Epidermal melanocyte (primary cell): ENCODE measurements at regions not wholly inside any gene's neighbourhood (a gene's known extent, or its start where the extent isn't known, plus 50 kb on each side); places are given as distances from the start of the nearest gene placed in this dataset.
"Not testable (repeated sequence)": the region's sequence is repeated elsewhere in the genome, so short reads cannot be mapped to it uniquely, and the experiment has no call there.

Experiments
- DNase-seq: peaks from one replicate; pipeline ENCODE4 v3.0.0; 2011; ENCODE audit warnings: low spot score; ENCODE audit not compliant: insufficient read length

DNA sequence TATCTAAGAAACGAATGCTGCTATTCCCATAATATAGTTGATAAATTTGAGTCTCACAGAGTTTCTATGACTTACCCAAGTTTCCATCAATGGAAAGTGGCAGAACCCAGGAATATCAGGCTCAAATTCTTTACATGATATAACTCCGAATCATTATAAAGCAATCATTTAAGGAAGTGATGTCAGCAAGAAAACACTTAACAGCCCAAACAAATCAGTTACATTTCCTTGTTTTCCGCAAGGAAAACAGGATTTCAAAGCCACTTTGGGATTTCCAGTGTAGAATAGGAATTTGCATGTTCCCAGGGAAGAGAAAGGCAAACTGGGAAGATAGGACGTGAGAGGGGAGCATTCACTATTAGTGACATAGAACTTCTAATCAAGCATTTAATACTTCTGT, 311.4 kb upstream of the GOT2 start:
- DNase-seq: no peak

GRCh38 chr16:59044616-59045015, 310.5 kb upstream of the GOT2 start:
- no peak for DNase-seq

- no peak for DNase-seq
Measured at GRCh38 chr16:59042301-59042700, 308.2 kb upstream of the GOT2 start.

GRCh38 chr16:59039066-59039720, 305.1 kb upstream of the GOT2 start:
- DNase-seq: no peak

GRCh38 chr16:59030923-59031485, 296.9 kb upstream of the GOT2 start:
- no peak for DNase-seq

DNA sequence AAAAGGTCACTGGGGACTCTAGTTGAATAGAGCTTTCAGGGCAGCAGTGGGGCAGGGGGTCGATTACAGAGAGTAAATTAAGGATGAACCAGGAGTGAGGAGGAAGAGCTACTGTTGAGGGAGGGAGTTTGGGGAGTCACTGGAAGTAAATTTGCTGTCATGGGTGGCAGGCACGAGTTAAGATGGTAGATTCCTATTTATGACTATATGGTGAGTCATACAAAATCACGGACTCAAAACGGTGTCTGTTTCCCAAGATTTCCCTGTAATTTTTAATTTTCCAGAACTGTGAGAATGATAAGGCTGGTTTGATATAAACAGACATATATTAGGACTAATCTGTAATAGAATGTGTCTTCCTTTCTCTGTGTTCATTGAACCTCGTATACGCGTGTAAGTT, 287.6 kb upstream of the GOT2 start:
- DNase-seq: no peak

GRCh38 chr16:59013930-59014329, 279.8 kb upstream of the GOT2 start:
- no peak for DNase-seq

GRCh38 chr16:58999762-59000161, 265.6 kb upstream of the GOT2 start:
- no peak for DNase-seq

DNA sequence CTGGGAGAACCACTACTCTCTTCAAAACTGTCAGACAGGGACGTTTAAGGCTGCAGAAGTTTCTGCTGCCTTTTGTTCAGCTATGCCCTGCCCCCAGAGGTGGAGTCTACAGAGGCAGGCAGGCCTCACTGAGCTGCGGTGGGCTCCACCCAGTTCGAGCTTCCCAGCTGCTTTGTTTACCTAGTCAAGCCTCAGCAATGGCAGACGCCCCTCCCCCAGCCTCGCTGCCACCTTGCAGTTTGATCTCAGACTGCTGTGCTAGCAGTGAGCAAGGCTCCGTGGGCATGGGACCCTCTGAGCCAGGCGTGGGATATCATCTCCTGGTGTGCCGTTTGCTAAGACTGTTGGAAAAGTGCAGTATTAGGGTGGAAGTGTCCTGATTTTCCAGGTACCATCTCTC, 258.6 kb upstream of the GOT2 start:
- not testable (repeated sequence) for DNase-seq

GRCh38 chr16:58983181-58983965, 249.3 kb upstream of the GOT2 start:
- DNase-seq: not testable (repeated sequence)

GRCh38 chr16:58970775-58971174, 236.7 kb upstream of the GOT2 start:
- DNase-seq: no peak

- no peak for DNase-seq
Measured at GRCh38 chr16:58963479-58963878, 229.4 kb upstream of the GOT2 start.

- DNase-seq: no peak
Measured at GRCh38 chr16:58962811-58963210, 228.7 kb upstream of the GOT2 start.

DNA sequence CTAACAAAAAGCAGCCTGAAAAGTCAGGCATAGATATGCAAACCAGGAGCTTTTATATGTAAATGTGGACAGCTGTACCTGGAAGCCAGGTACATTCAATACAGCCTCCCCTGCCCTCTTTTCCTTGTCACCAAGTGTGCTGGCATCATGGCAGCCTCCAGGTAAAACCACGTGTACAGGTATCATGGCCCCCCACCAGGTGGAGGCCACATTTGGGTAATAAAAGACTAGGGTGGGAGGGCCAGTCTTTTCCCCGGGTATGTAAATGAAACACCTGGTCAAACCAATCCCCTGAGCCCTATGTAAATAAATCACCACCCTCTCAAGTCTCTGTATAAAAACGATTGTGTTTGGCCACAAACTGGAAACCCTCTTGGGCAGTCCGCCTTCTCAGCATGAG, 226.4 kb upstream of the GOT2 start:
- DNase-seq: no peak

GRCh38 chr16:58960034-58960433, 225.9 kb upstream of the GOT2 start:
- no peak for DNase-seq

- DNase-seq: no peak
Measured at GRCh38 chr16:58958749-58959148, 224.6 kb upstream of the GOT2 start.

DNA sequence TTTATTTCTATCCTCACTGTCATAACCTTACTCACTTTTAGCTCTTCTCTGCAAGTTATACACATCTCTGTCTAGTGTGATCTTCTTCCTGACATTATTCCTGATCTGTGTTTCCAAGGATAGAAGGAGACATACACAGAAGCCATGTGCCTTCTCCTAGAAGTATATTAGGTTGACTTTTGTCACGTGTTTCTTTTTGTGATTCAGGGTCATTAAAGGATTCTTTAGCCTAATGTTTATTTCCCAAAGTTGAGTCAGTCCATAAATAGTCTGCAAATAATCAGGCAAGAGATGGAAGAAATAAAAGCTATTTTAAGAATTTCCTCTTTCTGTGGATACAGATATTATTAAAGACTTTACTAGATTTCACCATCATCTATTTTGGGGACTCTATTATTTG, 214.1 kb upstream of the GOT2 start:
- DNase-seq: no peak

- no peak for DNase-seq
Measured at GRCh38 chr16:58940609-58941008, 206.5 kb upstream of the GOT2 start.

GRCh38 chr16:58938811-58939210, 204.7 kb upstream of the GOT2 start:
- DNase-seq: no peak

DNA sequence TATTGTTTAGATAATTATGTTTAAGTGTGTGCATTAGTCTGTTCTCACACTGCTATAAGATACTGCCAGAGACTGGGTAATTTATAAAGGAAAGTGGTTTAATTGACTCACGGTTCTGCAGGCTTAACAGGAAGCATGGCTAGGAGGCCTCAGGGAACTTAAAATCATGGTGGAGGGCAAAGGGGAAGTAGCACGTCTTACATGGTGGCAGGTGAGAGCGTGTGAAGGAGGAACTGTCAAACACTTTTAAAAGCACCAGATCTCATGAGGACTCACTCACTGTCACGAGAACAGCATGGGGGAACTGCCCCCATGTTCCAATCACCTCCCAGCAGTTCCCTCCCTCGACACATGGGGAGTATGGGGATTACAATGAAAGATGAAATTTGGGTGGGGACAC, 203.5 kb upstream of the GOT2 start:
- no peak for DNase-seq

DNA sequence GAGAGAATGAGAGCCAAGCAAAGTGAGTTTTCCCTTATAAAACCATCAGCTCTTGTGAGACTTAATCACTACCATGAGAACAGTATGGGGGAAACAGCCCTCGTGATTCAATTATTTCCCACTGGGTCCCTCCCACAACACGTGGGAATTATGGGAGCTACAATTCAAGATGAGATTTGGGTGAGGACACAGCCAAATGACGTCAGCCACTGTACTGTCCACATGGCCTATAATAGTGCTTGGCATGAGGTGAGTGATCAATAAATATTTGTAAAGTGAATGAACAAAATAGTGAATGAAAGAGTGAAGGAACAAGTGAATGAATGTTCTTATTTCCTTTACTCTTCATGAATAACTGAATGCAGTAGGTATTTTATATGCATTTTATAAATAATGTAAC, 199.1 kb upstream of the GOT2 start:
- DNase-seq: no peak

- DNase-seq: no peak
Measured at GRCh38 chr16:58931436-58931835, 197.3 kb upstream of the GOT2 start.

GRCh38 chr16:58923094-58923493, 189.0 kb upstream of the GOT2 start:
- no peak for DNase-seq
